Uterus (tissue), 3 donors: ENCODE measurements at regions not wholly inside any gene's neighbourhood (a gene's known extent, or its start where the extent isn't known, plus 50 kb on each side); places are given as distances from the start of the nearest gene placed in this dataset.

ENCODE experiments used
- DNase-seq, 2 donors: peaks; one replicate each; pipeline ENCODE4 v3.0.0-alpha.2; 2019 to 2020
- H3K27ac ChIP-seq, 2 donors: fragments of 200-600 bp; sonication (generic); 1 replicate in 1 of 2; 2 replicates in 1 of 2; pipeline ENCODE4 v1.5.1; 2016 to 2018
- H3K27me3 ChIP-seq, 2 donors: fragments of 200-600 bp; sonication (generic); one replicate each; pipeline ENCODE4 v1.5.1; 2018 to 2019; ENCODE audit warnings: control low read depth in 1 of 2
- H3K36me3 ChIP-seq, 2 donors: fragments of 200-600 bp; sonication (generic); one replicate each; pipeline ENCODE4 v1.5.1; 2019; ENCODE audit warnings: control low read depth in 1 of 2
- H3K4me1 ChIP-seq, 2 donors: fragments of 200-600 bp; sonication (generic); one replicate each; pipeline ENCODE4 v1.5.1; 2018 to 2019; ENCODE audit warnings: control low read depth in 1 of 2
- H3K4me3 ChIP-seq, 2 donors: fragments of 200-600 bp; sonication (generic); 1 replicate in 1 of 2; 2 replicates in 1 of 2; pipeline ENCODE4 v1.5.1; 2018 to 2019; ENCODE audit warnings: mild to moderate bottlenecking in 1 of 2
- H3K9me3 ChIP-seq, 2 donors: fragments of 200-600 bp; sonication (generic); one replicate each; pipeline ENCODE4 v1.5.1; 2019; ENCODE audit warnings: control low read depth in 1 of 2
- POLR2A ChIP-seq, 2 donors: fragments of 450-650 bp; IDR thresholded peaks; one replicate each; pipeline ENCODE4 v1.6.1; 2016; ENCODE audit warnings: antibody characterized with exemption in 2 of 2, mild to moderate bottlenecking in 1 of 2, moderate library complexity in 1 of 2
- intact Hi-C: fragments of 100-400 bp; cut with DNase I; formaldehyde crosslinking; loops from one replicate; pipeline ENCODE4 v1.15.1; 2023; ENCODE audit warnings: low total_unique reads
- TF ChIP-seq, protein P1 (sequence below), 4 experiments: fragments of 200-600 bp in 2 of 4; fragments of 450-650 bp in 2 of 4; sonication (generic) in 2 of 4; IDR thresholded peaks; one replicate each; pipeline ENCODE4 v1.5.1; 2016 to 2019; ENCODE audit warnings: antibody characterized with exemption in 4 of 4, mild to moderate bottlenecking in 2 of 4, moderate library complexity in 1 of 4
- donor health status: DM: yes; HTN: yes; CAD: no.

DNA sequence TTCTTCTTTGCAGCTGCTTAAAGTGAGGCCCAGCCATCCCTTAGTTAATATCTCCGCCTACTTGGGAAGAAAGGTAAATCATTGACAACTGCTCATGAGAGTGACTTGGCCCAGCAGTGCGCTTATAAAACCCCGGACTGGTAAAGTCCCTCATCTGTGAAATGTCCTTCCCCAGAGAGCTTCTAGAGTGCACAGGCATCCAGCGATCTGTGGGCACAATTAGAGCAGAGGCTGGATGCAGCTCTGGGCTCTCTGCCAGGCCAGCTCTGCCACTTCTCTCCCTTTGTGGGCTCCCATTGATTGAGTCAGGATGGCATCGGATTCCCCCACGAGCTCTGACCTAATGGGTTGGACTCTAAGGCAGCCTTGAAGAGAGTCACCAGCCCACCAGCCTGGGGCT lies 219.0 kb upstream of the LINGO1 start:
- no peaks in the 10 kb centered on the region for H3K9me3 ChIP-seq
- TF ChIP-seq POLR2A (IDR thresholded peaks at IDR 0.05), result no peak
- TF ChIP-seq, protein P1, sequence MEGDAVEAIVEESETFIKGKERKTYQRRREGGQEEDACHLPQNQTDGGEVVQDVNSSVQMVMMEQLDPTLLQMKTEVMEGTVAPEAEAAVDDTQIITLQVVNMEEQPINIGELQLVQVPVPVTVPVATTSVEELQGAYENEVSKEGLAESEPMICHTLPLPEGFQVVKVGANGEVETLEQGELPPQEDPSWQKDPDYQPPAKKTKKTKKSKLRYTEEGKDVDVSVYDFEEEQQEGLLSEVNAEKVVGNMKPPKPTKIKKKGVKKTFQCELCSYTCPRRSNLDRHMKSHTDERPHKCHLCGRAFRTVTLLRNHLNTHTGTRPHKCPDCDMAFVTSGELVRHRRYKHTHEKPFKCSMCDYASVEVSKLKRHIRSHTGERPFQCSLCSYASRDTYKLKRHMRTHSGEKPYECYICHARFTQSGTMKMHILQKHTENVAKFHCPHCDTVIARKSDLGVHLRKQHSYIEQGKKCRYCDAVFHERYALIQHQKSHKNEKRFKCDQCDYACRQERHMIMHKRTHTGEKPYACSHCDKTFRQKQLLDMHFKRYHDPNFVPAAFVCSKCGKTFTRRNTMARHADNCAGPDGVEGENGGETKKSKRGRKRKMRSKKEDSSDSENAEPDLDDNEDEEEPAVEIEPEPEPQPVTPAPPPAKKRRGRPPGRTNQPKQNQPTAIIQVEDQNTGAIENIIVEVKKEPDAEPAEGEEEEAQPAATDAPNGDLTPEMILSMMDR (IDR thresholded peaks at IDR 0.05), result no peak
- H3K4me1 ChIP-seq, result no peaks in the 10 kb centered on the region
- H3K4me3 ChIP-seq, result no peak overlapping the region
- DNase-seq, result no peak
- intact Hi-C loops, result no loop called here
- no peak overlapping the region for H3K27ac ChIP-seq
- no peaks in the 10 kb centered on the region for H3K27me3 ChIP-seq
- no peaks in the 10 kb centered on the region for H3K36me3 ChIP-seq

DNA sequence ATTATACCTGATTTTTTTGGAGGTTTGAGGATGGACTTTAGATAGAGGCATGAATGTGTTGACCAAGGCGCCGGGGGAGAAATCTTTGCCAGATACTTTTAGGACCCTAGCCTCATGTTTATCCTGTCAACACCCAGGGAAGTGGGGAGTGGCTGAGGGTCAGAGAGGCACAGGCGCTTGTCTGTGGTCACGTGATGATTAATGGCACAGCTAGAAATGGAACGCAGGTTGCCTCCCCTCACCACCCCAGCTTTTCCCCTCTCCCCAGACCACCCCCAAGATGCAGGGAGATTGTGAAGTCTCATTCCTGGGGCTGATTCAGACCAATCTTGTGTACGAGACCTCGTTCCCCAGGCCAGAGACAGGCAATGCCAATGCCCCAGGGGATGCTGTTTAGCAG lies 218.4 kb upstream of the LINGO1 start:
- no peaks in the 10 kb centered on the region for H3K4me1 ChIP-seq
- no peak overlapping the region for H3K27ac ChIP-seq
- H3K9me3 ChIP-seq, result no peaks in the 10 kb centered on the region
- no peak overlapping the region for H3K4me3 ChIP-seq
- TF ChIP-seq POLR2A (IDR thresholded peaks at IDR 0.05), result no peak
- TF ChIP-seq, protein P1 (IDR thresholded peaks at IDR 0.05), result no peak
- intact Hi-C loops, result no loop called here
- no peaks in the 10 kb centered on the region for H3K27me3 ChIP-seq
- no peak for DNase-seq
- no peaks in the 10 kb centered on the region for H3K36me3 ChIP-seq

DNA sequence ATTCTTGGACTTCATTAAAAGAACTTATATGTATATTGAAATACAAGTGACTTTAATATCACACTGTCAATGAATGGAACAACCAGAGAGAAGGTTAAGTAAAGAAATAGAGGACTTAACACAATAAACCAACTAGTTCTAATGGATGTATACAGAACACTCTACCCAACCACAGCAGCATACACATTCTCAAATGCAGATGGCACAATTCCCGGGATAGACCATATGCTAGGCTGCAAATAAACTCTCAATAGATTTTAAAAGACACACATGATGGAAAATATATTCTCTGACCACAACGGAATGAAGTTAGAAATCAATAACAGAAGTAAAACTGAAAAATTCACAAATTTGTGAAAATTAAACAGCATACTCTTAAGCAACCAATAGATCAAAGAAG lies 214.3 kb upstream of the LINGO1 start:
- Histone ChIP-seq H3K4me1 (no peaks in the 10 kb centered on the region), H3K9me3 (no peaks in the 10 kb centered on the region), H3K27me3 (no peaks in the 10 kb centered on the region), H3K36me3 (no peaks in the 10 kb centered on the region), H3K4me3 (no peak overlapping the region), H3K27ac (no peak overlapping the region)
- intact Hi-C loops, result no loop called here
- TF ChIP-seq POLR2A (IDR thresholded peaks at IDR 0.05), result no peak
- DNase-seq, result no peak

DNA sequence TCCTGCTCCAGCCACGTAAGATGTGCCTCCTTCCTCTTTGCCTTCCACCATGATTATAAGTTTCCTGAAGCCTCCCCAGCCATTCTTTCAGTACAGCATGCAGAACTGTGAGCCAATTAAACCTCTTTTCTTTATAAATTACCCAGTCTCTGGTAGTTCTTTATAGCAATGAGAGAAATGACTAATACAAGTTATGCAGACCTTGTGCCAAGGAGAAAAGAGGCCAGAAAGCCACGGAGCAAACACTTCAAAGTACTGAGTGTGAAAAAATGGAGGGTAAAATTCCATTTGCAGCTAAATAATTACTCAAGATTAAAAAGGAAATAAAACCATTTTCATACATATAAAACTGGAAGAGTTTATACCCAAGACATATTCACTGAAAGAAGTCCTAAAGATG lies 213.6 kb upstream of the LINGO1 start:
- no peak overlapping the region for H3K4me3 ChIP-seq
- H3K27me3 ChIP-seq, result no peaks in the 10 kb centered on the region
- no peaks in the 10 kb centered on the region for H3K4me1 ChIP-seq
- no peak overlapping the region for H3K27ac ChIP-seq
- no peaks in the 10 kb centered on the region for H3K36me3 ChIP-seq
- intact Hi-C loops, result no loop called here
- DNase-seq, result no peak
- no peaks in the 10 kb centered on the region for H3K9me3 ChIP-seq
- no peak for TF ChIP-seq POLR2A (IDR thresholded peaks at IDR 0.05)

DNA sequence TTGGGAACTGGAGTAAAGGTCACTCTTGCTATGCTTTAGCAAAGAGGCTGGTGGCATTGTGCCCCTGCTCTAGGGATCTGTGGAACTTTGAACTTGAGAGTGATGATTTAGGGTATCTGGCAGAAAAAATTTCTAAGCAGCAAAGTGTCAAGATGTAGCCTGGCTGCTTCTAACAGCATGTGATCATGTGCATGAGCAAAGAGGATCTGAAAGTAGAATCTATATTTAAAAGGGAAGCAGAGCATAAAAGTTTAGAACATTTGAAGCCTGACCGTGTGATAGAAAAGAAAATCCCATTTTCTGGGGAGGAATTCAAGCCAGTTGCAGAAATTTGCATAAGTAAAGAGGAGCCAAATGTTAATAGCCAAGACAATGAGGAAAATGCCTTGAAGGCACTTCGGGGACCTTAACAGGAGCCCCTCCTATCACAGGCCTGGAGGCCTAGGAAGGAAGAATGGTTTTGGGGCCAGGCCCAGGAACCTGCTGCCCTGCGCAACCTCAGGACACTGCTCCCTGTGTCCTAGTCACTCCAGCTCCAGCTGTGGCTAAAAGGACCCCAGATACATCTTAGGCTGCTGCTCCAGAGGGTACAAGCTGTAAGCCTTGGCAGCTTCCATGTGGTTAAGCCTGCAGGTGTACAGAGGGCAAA lies 212.2 kb upstream of the LINGO1 start:
- H3K4me3 ChIP-seq, result no peak overlapping the region
- DNase-seq, result no peak
- no peaks in the 10 kb centered on the region for H3K9me3 ChIP-seq
- intact Hi-C loops, result no loop called here
- H3K27ac ChIP-seq, result no peak overlapping the region
- H3K36me3 ChIP-seq, result no peaks in the 10 kb centered on the region
- TF ChIP-seq, protein P1 (IDR thresholded peaks at IDR 0.05), result no peak
- TF ChIP-seq POLR2A (IDR thresholded peaks at IDR 0.05), result no peak
- H3K27me3 ChIP-seq, result no peaks in the 10 kb centered on the region
- H3K4me1 ChIP-seq, result no peaks in the 10 kb centered on the region

DNA sequence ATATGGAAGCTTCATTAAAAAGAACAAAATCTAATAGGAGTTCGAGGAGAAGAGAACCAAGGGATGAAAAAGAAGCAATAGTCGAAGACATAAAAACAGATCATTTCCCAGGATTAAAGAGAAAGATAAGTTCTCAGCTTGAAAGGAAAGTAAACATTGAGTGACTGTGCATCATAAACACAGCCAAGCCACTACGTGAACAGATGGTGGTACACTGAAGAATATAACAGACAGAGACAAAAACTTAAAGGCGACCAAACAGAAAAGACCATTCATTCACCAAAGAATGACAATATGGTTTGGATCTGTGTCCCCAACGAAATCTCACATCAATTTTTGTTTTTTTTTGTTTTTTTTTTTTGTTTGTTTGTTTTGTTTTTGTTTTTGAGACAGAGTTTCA lies 210.8 kb upstream of the LINGO1 start:
- intact Hi-C loops, result no loop called here
- no peaks in the 10 kb centered on the region for H3K27me3 ChIP-seq
- no peaks in the 10 kb centered on the region for H3K9me3 ChIP-seq
- no peak for DNase-seq
- no peaks in the 10 kb centered on the region for H3K4me1 ChIP-seq
- H3K36me3 ChIP-seq, result no peaks in the 10 kb centered on the region
- TF ChIP-seq, protein P1 (IDR thresholded peaks at IDR 0.05), result no peak
- no peak for TF ChIP-seq POLR2A (IDR thresholded peaks at IDR 0.05)
- H3K27ac ChIP-seq, result no peak overlapping the region
- H3K4me3 ChIP-seq, result no peak overlapping the region
